ENCODE measurements at regions not wholly inside any gene's neighbourhood (a gene's known extent, or its start where the extent isn't known, plus 50 kb on each side); places are given as distances from the start of the nearest gene placed in this dataset.

DNA sequence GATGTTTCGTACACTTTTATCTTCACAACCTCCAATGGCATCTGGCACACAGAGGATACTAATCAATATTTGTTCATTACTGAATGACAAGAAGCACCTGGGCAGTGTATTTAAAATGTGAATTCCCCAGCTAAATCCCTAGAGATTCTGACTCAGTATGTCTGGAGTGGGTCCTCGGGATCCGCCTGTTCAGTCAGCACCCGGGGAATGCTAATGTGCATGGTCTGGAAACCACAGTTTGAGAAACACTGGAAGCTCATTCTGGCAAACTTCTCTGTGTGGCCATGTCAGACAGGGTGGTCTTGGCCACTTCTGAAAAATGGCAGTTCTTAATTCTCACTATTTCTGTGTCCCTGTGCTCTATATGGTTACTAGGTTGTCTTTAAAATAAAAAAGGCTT lies 138.8 kb upstream of the VCX start:
- H3K36me3 ChIP-seq (ENCODE audit: control insufficient read depth, insufficient read depth, low read length): no peaks in the 10 kb centered on the region
- H3K27ac ChIP-seq (ENCODE audit: insufficient read depth, low read length): no peak overlapping the region
- no peak for TF ChIP-seq EZH2 (IDR thresholded peaks at IDR 0.05; ENCODE audit: low read length, missing control alignments)
- TF ChIP-seq, protein P1, sequence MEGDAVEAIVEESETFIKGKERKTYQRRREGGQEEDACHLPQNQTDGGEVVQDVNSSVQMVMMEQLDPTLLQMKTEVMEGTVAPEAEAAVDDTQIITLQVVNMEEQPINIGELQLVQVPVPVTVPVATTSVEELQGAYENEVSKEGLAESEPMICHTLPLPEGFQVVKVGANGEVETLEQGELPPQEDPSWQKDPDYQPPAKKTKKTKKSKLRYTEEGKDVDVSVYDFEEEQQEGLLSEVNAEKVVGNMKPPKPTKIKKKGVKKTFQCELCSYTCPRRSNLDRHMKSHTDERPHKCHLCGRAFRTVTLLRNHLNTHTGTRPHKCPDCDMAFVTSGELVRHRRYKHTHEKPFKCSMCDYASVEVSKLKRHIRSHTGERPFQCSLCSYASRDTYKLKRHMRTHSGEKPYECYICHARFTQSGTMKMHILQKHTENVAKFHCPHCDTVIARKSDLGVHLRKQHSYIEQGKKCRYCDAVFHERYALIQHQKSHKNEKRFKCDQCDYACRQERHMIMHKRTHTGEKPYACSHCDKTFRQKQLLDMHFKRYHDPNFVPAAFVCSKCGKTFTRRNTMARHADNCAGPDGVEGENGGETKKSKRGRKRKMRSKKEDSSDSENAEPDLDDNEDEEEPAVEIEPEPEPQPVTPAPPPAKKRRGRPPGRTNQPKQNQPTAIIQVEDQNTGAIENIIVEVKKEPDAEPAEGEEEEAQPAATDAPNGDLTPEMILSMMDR (conservative IDR thresholded peaks at IDR 0.05 in 1 of 2, IDR thresholded peaks at IDR 0.05 in 1 of 2; ENCODE audit: low read depth in 1 of 2, low read length in 2 of 2): no peak
- H3K4me3 ChIP-seq (replicated peaks in 1 of 4; ENCODE audit: control extremely low read depth in 1 of 4, insufficient read depth in 1 of 4, low read depth in 3 of 4, low read length in 4 of 4): no peak overlapping the region
- H3K79me2 ChIP-seq (ENCODE audit: control insufficient read depth, insufficient read depth, low read length): no peaks in the 10 kb centered on the region
- H2AFZ ChIP-seq (ENCODE audit: low read length): no peak overlapping the region
- no peaks in the 10 kb centered on the region for H3K27me3 ChIP-seq (ENCODE audit: control insufficient read depth, insufficient read depth, low read length)
- H3K4me2 ChIP-seq (ENCODE audit: extremely low read depth, insufficient read depth, low read length): no peak overlapping the region
- no peaks in the 10 kb centered on the region for H4K20me1 ChIP-seq (ENCODE audit: control insufficient read depth, extremely low read depth, insufficient read depth, low read length)
- no peaks in the 10 kb centered on the region for H3K4me1 ChIP-seq (ENCODE audit: control insufficient read depth, extremely low read depth, insufficient read depth, low read length)
- no peak overlapping the region for H3K9ac ChIP-seq (ENCODE audit: insufficient read depth, low read length)
- no peaks in the 10 kb centered on the region for H3K9me3 ChIP-seq (ENCODE audit: control insufficient read depth, insufficient read depth, low read depth, low read length)
- DNase-seq (ENCODE audit: low read depth in 2 of 2): no peak

DNA sequence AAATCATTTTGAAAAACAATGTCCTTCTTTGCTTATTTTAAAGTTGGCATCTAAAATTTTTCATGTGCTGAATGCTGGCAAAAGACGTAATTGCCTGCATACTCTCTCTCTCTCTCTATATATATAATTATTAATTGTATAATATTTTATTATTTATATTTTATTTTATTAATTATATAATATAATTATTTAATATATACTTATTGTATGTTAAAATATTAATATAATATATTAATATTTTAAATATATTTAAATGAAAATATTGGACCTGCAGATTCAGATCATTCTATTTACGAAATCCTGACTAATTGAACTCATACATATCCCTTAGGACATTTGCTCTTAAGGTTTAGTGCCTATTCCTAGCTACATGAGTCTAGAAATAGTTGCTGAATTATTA lies 144.7 kb upstream of the VCX start:
- no peaks in the 10 kb centered on the region for H3K9me3 ChIP-seq (ENCODE audit: control insufficient read depth, insufficient read depth, low read depth, low read length)
- H3K27me3 ChIP-seq (ENCODE audit: control insufficient read depth, insufficient read depth, low read length): no peaks in the 10 kb centered on the region
- no peaks in the 10 kb centered on the region for H4K20me1 ChIP-seq (ENCODE audit: control insufficient read depth, extremely low read depth, insufficient read depth, low read length)
- H3K4me1 ChIP-seq (ENCODE audit: control insufficient read depth, extremely low read depth, insufficient read depth, low read length): no peaks in the 10 kb centered on the region
- DNase-seq (ENCODE audit: low read depth in 2 of 2): no peak
- H3K9ac ChIP-seq (ENCODE audit: insufficient read depth, low read length): no peak overlapping the region
- no peaks in the 10 kb centered on the region for H3K79me2 ChIP-seq (ENCODE audit: control insufficient read depth, insufficient read depth, low read length)
- no peak overlapping the region for H3K4me3 ChIP-seq (replicated peaks in 1 of 4; ENCODE audit: control extremely low read depth in 1 of 4, insufficient read depth in 1 of 4, low read depth in 3 of 4, low read length in 4 of 4)
- H3K27ac ChIP-seq (ENCODE audit: insufficient read depth, low read length): no peak overlapping the region
- H3K36me3 ChIP-seq (ENCODE audit: control insufficient read depth, insufficient read depth, low read length): no peaks in the 10 kb centered on the region
- H2AFZ ChIP-seq (ENCODE audit: low read length): no peak overlapping the region
- H3K4me2 ChIP-seq (ENCODE audit: extremely low read depth, insufficient read depth, low read length): no peak overlapping the region
- no peak for TF ChIP-seq EZH2 (IDR thresholded peaks at IDR 0.05; ENCODE audit: low read length, missing control alignments)
- TF ChIP-seq, protein P1 (conservative IDR thresholded peaks at IDR 0.05 in 1 of 2, IDR thresholded peaks at IDR 0.05 in 1 of 2; ENCODE audit: low read depth in 1 of 2, low read length in 2 of 2): no peak

DNA sequence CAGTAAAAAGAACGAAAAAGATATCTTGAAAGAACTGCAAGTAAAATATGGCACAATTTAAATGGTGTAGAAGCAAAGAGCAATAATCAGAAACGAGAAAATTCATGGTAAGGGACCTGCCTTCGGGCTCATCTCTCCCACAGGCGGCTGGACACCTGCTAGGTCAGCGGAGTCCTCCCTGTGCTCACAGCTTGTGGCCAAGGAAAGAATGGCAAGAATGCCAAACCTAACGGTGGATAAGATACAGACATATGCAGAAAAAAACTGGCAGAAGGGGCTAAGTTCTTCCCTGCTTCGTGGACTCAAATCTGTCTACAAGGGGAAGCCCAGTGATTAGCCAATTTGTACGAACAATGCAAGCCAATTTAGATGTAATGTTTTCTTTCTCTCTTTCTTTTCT lies 152.1 kb upstream of the VCX start:
- no peak for DNase-seq (ENCODE audit: low read depth in 2 of 2)
- Histone ChIP-seq H2AFZ (ENCODE audit: low read length) (no peak overlapping the region), H3K4me2 (ENCODE audit: extremely low read depth, insufficient read depth, low read length) (no peak overlapping the region), H3K9ac (ENCODE audit: insufficient read depth, low read length) (no peak overlapping the region), H4K20me1 (ENCODE audit: control insufficient read depth, extremely low read depth, insufficient read depth, low read length) (no peaks in the 10 kb centered on the region), H3K36me3 (ENCODE audit: control insufficient read depth, insufficient read depth, low read length) (no peaks in the 10 kb centered on the region), H3K27ac (ENCODE audit: insufficient read depth, low read length) (no peak overlapping the region), H3K9me3 (ENCODE audit: control insufficient read depth, insufficient read depth, low read depth, low read length) (no peaks in the 10 kb centered on the region), H3K4me1 (ENCODE audit: control insufficient read depth, extremely low read depth, insufficient read depth, low read length) (no peaks in the 10 kb centered on the region), H3K27me3 (ENCODE audit: control insufficient read depth, insufficient read depth, low read length) (no peaks in the 10 kb centered on the region), H3K79me2 (ENCODE audit: control insufficient read depth, insufficient read depth, low read length) (no peaks in the 10 kb centered on the region), H3K4me3 (replicated peaks in 1 of 4; ENCODE audit: control extremely low read depth in 1 of 4, insufficient read depth in 1 of 4, low read depth in 3 of 4, low read length in 4 of 4) (no peak overlapping the region)
- TF ChIP-seq EZH2 (IDR thresholded peaks at IDR 0.05; ENCODE audit: low read length, missing control alignments): no peak
- TF ChIP-seq, protein P1 (conservative IDR thresholded peaks at IDR 0.05 in 1 of 2, IDR thresholded peaks at IDR 0.05 in 1 of 2; ENCODE audit: low read depth in 1 of 2, low read length in 2 of 2): no peak

Data from fibroblast of lung (primary cell).